ENCODE measurements at regions not wholly inside any gene's neighbourhood (a gene's known extent, or its start where the extent isn't known, plus 50 kb on each side); places are given as distances from the start of the nearest gene placed in this dataset.

GRCh38 chr14:34157651-34158050 is 206.8 kb upstream of the EGLN3 start:
- TF ChIP-seq CTCF (conservative IDR thresholded peaks at IDR 0.05 in 1 of 2, IDR thresholded peaks at IDR 0.05 in 1 of 2; ENCODE audit: low read depth in 1 of 2, low read length in 2 of 2) (no peak), EZH2 (IDR thresholded peaks at IDR 0.05; ENCODE audit: low read length, missing control alignments) (no peak)
